GM12865 (cell line): ENCODE measurements at regions not wholly inside any gene's neighbourhood (a gene's known extent, or its start where the extent isn't known, plus 50 kb on each side); places are given as distances from the start of the nearest gene placed in this dataset.

ENCODE experiments used
- DNase-seq: peaks from one replicate; pipeline ENCODE4 v3.0.0; 2010; ENCODE audit warnings: low read depth
- H3K4me3 ChIP-seq: 2 replicates; pipeline ENCODE4 v1.5.1; 2011; ENCODE audit warnings: mild to moderate bottlenecking, low read depth, low read length, control low read depth
- TF ChIP-seq, protein P1 (sequence below): IDR thresholded peaks from 2 replicates; pipeline ENCODE4 v1.5.1; 2011; ENCODE audit warnings: low read length, control low read depth, low read depth, inconsistent platforms; ENCODE audit not compliant: insufficient read depth; ENCODE audit errors: missing control alignments

DNA sequence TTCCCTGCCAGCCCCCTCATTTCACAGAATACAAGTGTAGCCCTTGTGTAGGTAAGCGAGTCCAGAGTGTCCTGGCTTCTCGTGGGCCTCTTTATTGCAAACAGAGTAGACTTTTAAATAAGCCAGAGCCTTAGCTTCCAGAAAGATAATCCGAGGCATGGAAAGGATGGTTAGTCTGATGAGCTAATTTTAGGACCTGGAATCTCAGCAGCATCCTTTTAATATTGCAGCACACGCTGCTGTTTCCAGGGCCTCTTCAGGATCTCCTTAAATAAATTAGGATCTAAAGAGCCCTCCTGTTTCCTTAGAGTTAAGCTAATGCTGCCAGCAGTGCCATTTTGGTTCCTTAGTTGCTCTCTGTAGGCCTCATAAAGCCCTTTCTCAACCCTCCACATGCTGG, 99.2 kb downstream of the RFC3 start:
- no peak for DNase-seq
- TF ChIP-seq, protein P1, sequence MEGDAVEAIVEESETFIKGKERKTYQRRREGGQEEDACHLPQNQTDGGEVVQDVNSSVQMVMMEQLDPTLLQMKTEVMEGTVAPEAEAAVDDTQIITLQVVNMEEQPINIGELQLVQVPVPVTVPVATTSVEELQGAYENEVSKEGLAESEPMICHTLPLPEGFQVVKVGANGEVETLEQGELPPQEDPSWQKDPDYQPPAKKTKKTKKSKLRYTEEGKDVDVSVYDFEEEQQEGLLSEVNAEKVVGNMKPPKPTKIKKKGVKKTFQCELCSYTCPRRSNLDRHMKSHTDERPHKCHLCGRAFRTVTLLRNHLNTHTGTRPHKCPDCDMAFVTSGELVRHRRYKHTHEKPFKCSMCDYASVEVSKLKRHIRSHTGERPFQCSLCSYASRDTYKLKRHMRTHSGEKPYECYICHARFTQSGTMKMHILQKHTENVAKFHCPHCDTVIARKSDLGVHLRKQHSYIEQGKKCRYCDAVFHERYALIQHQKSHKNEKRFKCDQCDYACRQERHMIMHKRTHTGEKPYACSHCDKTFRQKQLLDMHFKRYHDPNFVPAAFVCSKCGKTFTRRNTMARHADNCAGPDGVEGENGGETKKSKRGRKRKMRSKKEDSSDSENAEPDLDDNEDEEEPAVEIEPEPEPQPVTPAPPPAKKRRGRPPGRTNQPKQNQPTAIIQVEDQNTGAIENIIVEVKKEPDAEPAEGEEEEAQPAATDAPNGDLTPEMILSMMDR: no peak
- H3K4me3 ChIP-seq: no peak overlapping the region

DNA sequence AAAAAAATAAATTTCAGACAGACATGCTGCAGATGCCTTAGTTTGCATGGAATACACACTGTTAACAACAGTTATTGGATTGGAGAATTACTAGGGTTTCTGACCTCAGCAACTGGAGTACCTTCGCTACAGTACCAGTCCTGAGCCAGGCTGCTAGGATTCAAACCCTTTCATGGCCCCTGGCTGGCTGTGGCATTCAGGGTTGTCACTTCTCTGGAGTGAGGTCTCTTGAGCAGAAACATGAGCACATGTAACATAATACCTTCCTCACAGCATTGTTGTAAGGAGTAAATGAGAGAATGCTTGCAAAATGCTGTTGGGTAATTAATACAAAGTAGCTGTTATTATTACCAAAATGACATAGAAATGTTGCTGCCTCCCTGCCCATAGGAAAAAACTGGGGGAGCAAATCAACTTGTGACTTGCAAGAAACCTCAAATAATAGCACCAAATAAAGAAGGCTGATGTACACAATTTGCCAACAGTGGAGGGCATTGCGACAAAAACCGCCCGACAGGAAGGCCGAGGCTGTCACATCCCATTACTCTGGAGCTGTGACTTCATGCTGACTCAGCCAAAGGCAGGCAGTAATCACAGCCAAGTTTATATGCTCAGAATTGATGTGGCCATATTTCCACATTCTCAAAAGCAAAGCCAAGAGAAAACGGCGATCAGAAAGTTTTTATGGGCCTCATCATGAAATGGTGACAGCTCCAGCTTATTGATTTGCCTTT, 100.4 kb downstream of the RFC3 start:
- DNase-seq: no peak
- TF ChIP-seq, protein P1: no peak
- H3K4me3 ChIP-seq: no peak overlapping the region

DNA sequence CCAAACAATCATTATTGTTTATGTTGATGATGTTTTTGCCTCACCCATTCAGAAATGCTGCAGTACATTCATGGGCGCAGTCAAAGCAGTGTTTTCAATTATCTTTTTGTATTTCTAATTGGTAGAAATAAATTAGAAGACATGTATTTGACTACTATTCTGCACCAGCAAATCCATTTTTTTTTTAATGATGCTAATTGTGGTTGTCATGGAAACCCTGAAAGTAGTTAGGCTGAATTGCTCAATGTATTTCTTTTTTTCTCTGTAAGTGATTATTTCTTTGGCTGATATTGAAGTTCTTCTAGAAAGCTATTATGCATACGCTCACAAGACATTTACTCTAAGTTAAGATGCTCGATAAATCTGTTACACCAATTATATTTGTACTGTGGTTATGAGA, 101.2 kb downstream of the RFC3 start:
- no peak overlapping the region for H3K4me3 ChIP-seq
- TF ChIP-seq, protein P1: no peak

DNA sequence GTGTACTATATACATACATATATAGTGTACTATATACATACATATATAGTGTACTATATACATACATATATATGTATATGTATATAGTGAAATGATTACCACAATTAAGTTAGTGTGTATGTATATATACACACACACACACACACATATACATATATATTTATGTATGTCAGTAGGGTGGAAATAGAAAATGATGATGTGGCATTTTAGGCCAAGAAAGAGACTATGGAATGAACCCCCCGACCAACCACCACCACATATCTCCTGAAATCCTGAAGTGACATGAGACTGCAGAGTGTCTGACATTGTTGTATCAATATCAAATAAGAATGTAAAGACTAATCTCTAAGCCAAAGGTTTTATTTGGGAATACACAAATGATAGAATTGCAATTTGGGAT, 107.6 kb downstream of the RFC3 start:
- TF ChIP-seq, protein P1: no peak
- no peak for DNase-seq
- no peak overlapping the region for H3K4me3 ChIP-seq

More for the DNA sequence above, 101.2 kb downstream of the RFC3 start:
- no peak for DNase-seq

DNA sequence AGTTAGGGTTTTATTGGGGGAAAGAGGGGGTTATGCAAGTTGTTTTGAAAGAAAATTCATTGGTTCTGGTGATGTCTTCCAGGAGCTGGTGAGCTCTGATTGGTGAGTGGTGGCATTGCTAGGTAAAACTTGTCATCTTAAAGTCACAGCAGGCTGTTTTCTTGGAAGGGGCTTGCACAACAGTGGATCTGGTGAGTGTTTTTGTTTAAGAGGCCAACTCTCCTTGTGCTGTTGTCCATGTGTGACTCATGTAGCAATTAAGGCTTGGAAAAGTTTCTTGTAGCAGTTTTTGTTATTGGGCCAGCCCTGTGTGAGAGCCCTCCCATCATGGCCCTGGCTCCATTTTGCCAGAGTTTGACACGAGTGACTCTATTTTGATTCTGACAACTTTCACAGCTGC, 109.4 kb downstream of the RFC3 start:
- no peak overlapping the region for H3K4me3 ChIP-seq
- TF ChIP-seq, protein P1: no peak
- no peak for DNase-seq

DNA sequence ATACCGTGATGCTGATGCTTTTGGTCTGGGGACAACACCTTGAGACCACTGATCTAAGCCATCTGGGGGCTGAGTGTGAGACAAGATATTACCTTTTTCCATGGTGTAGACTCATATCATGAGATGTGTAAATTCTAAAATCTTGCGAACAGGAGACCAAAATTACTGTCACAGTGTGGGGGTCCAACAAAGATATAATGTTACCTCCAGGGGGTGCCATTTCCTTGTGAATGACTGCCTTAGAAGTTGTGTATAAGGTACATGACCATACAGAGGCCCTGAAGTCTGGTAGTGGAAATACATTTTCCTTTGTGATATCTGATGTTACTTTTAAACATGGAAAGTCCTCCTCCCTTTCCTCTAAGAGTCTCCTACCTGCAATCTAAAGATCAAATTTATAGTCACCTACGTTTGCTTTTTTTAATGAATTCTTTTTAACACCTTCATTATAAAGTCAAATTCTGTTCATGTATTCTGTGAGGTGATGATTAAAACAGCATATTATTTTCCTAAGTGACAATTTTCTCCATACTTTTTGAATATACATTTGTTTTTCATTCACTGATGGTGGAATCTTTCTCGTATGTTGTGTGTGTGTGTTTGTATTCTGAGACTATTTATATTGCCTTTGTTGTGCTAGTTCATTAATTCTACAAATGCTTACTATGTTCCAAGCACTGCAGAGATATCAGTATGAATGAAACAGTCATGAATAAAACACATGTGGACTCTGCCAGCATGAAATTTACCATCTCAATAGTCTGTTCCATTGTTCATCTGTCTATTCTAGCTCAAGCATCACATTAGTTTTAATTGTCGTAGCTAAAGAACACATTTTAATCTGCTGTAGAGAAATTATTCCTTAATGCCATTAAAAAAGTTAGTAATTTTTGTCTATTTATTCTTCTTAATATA, 113.7 kb downstream of the RFC3 start:
- peak; percentile 66 for DNase-seq
- no peak overlapping the region for H3K4me3 ChIP-seq
- TF ChIP-seq, protein P1: peak; percentile 44
